GM19035 (cell line): ENCODE measurements at regions not wholly inside any gene's neighbourhood (a gene's known extent, or its start where the extent isn't known, plus 50 kb on each side); places are given as distances from the start of the nearest gene placed in this dataset.
A peak's percentile ranks its signal among the peaks of the same experiment; 100 is the strongest.
"Not testable (repeated sequence)": the region's sequence is repeated elsewhere in the genome, so short reads cannot be mapped to it uniquely, and the experiment has no call there.

Source experiments
- ATAC-seq: cut with Tn5 transposase; IDR thresholded peaks from one replicate; pipeline ENCODE4 v1.9.1; 2021; ENCODE audit not compliant: unreplicated experiment

GRCh38 chr4:73348185-73348584 lies 55.9 kb upstream of the ALB start:
- no peak for ATAC-seq

GRCh38 chr4:73347497-73347896 lies 56.6 kb upstream of the ALB start:
- ATAC-seq: no peak

GRCh38 chr4:73345399-73345975 lies 58.6 kb upstream of the ALB start:
- ATAC-seq: no peak

- no peak for ATAC-seq
Measured at GRCh38 chr4:73344106-73344505, 60.0 kb upstream of the ALB start.

DNA sequence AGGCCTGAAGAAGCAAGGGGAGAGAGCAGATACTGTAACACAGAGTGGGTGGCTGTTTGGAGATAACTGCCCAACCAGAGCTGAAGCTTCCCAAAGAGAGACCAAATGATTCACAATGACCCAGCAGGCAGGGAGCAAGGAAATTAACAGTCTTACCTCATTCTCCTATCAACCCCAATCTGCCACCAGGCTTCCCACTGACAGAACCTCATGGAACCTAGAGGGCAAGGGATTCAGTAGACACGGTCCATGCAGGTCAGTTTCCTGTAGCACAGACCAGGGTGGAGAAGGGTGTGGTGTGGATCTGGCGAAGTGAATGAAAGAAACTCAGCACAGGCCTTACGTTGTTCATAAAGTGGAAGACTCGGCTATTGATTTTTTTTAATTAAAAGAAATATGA lies 60.7 kb upstream of the ALB start:
- ATAC-seq: no peak

DNA sequence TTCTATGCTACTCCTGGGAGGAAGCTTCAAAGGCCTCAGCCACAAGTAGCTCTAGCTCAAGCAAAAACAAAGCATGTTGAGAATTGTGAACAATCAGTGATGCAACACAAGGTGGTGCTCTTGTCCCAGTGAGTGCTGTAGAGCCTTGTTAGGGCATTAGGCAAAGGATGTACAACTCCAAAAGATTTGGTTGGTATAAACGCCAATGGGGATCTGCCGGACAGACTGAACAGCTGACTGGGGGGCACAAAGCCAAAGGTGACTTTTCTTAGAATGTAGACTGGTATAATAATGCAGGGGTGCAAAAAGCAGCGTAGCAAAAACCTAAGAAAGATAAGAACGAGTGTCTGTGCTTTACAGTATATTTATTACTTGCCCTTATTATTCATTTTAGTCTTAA lies 62.6 kb upstream of the ALB start:
- ATAC-seq: peak; percentile 72

GRCh38 chr4:73340917-73341316 lies 63.2 kb upstream of the ALB start:
- no peak for ATAC-seq

DNA sequence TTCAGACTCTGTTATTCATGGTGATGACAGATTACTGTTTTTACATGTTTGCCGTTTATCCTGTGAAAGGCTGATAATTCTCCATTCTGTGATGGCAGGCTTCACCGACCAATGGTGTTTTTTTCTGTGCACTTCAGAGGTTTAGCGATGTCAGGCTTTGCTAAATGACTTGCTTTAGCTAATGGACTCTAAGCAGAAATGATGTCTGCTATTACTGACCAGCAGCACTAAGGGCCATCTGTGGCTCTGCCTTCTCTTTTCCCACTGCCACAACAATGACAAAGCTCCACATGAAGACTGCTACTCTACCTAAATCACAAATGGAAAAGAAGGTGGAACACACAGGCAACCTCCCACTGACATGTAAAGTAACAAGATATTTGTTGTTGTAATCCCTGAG lies 68.4 kb upstream of the ALB start:
- ATAC-seq: no peak

- not testable (repeated sequence) for ATAC-seq
Measured at GRCh38 chr4:73332012-73332411, 72.1 kb upstream of the ALB start.

GRCh38 chr4:73329300-73329699 lies 70.7 kb upstream of the ANKRD17 start:
- no peak for ATAC-seq

GRCh38 chr4:73325776-73326175 lies 67.2 kb upstream of the ANKRD17 start:
- not testable (repeated sequence) for ATAC-seq

DNA sequence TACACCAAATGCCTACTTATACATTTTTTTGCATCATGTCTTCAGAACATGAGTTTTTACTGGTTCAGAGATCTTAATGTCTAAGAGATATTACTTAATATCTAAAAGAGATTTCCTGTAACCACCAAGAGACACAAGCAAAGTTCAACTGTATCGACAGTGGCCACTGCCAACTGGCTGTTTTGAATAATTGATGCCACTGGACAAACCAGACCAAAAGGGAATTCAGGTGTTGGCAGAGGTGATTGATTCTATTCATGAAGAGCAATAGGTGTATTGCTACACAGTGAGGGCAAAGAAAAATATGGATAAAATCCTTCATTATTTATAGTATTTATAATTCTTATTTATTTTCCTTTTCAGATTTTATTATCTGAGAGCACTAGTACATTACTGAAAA lies 58.5 kb upstream of the ANKRD17 start:
- ATAC-seq: no peak

DNA sequence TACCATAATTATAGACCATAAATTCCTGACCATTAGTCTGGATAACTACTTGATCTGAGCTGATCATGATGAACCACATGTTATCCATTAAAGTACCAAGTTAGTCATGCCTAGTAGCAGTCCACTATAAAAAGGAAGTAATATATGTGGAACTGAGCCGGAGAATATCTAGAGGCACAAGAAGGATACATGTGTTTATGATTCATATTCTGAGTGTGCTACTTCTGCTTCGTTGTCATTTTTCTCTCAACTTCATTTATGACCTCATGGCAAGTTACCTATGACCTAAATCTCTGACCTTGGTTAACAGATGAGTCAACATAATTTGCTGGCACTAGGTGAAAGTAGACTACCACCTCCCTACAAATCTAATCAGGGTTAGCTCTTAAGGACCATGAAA lies 56.5 kb upstream of the ANKRD17 start:
- ATAC-seq: no peak

GRCh38 chr4:73312967-73313366 lies 54.4 kb upstream of the ANKRD17 start:
- ATAC-seq: no peak

DNA sequence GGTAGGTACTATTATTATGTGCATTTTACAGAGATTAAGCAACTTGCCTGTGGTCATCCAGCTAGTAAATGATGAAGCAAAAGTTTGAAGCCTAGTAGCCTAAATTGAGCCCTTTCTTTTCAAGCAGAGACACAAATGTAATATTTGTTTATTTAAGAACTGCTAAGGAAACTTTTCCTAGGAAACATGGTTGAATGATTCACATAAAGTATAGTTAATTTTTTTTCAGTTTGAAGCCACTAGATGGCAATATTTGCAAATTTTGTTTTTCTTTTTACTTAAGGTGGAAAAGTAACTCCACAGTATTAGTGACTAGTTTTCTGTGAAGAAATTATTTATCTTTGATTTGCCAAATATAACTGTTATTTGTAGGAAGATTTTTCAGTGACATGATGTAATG lies 52.8 kb upstream of the ANKRD17 start:
- ATAC-seq: no peak

DNA sequence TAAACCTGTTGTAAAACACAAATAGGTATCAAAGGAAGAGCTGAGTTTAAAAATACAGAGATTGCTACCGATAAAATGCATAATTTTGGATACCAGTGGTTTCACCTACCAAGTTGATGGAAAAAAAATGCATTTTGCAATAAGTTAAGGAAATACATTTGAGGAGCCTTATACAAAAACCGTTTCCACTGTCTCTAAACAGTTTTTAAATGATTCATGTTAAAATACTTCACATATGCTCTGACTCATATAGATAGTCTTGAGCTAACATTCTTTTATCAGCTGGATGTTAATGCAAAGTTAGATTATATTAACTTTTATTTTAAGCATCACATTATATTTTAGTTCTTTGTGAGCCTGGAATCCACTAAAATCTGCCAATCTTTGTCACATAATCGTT lies 50.6 kb upstream of the ANKRD17 start:
- no peak for ATAC-seq
